HL-60 (cell line): ENCODE measurements at regions not wholly inside any gene's neighbourhood (a gene's known extent, or its start where the extent isn't known, plus 50 kb on each side); places are given as distances from the start of the nearest gene placed in this dataset.

ENCODE experiments used
- DNase-seq, 2 experiments: peaks; one replicate each; pipeline ENCODE4 v3.0.0-alpha.2; 2010 to 2020; ENCODE audit warnings: low read depth in 1 of 2, low spot score in 1 of 2
- H3K27ac ChIP-seq: fragments of 250-450 bp; sonication (Bioruptor Pico); replicated peaks from 2 replicates; pipeline ENCODE4 v1.5.1; 2020; ENCODE audit warnings: mild to moderate bottlenecking, moderate library complexity
- H3K27me3 ChIP-seq: fragments of 250-450 bp; sonication (Bioruptor Pico); 2 replicates; pipeline ENCODE4 v1.5.1; 2021; ENCODE audit warnings: mild to moderate bottlenecking, moderate library complexity; ENCODE audit not compliant: insufficient read depth, poor library complexity, severe bottlenecking
- H3K4me3 ChIP-seq: replicated peaks from 2 replicates; pipeline ENCODE4 v1.5.1; 2011; ENCODE audit warnings: mild to moderate bottlenecking, control low read depth, low read length; ENCODE audit not compliant: insufficient read depth
- CTCF ChIP-seq: IDR thresholded peaks from one replicate; pipeline ENCODE4 v1.5.1; 2011; ENCODE audit warnings: low read length, control low read depth, inconsistent platforms; ENCODE audit not compliant: insufficient read depth
- GABPA ChIP-seq: IDR thresholded peaks from 2 replicates; pipeline ENCODE4 v1.6.1; 2012; ENCODE audit warnings: low read depth
- POLR2AphosphoS5 ChIP-seq: IDR thresholded peaks from 2 replicates; pipeline ENCODE4 v1.6.1; 2012; ENCODE audit warnings: low read depth
- REST ChIP-seq: IDR thresholded peaks from 2 replicates; pipeline ENCODE4 v1.6.1; 2012; ENCODE audit warnings: low read depth; ENCODE audit not compliant: insufficient replicate concordance
- SPI1 ChIP-seq: IDR thresholded peaks from 2 replicates; pipeline ENCODE4 v1.6.1; 2012; ENCODE audit warnings: low read depth, mild to moderate bottlenecking, borderline replicate concordance

- no peak for TF ChIP-seq SPI1
- TF ChIP-seq CTCF = no peak
- TF ChIP-seq GABPA = no peak
- no peak for TF ChIP-seq POLR2AphosphoS5
- no peak for TF ChIP-seq REST
- Histone ChIP-seq H3K27me3 (no peaks in the 10 kb centered on the region), H3K4me3 (no peak overlapping the region), H3K27ac (no peak overlapping the region)
- DNase-seq = no peak
Measured at GRCh38 chr11:27213232-27213660, 149.8 kb downstream of the CCDC34 start.

GRCh38 chr11:27212248-27212780 is 150.7 kb downstream of the CCDC34 start:
- no peak overlapping the region for H3K27ac ChIP-seq
- no peak for TF ChIP-seq REST
- no peak for TF ChIP-seq CTCF
- no peak for TF ChIP-seq GABPA
- TF ChIP-seq POLR2AphosphoS5 = no peak
- TF ChIP-seq SPI1 = no peak
- no peaks in the 10 kb centered on the region for H3K27me3 ChIP-seq
- H3K4me3 ChIP-seq = no peak overlapping the region
- DNase-seq = no peak

- Histone ChIP-seq H3K27me3 (no peaks in the 10 kb centered on the region), H3K27ac (no peak overlapping the region), H3K4me3 (no peak overlapping the region)
- no peak for TF ChIP-seq REST
- peak; percentile 60 for TF ChIP-seq CTCF
- no peak for TF ChIP-seq GABPA
- peak in 1 of 2 experiments; percentile 5 for DNase-seq
Measured at GRCh38 chr11:27211370-27212127, 151.5 kb downstream of the CCDC34 start.
